IMR-90 (cell line): ENCODE measurements at regions not wholly inside any gene's neighbourhood (a gene's known extent, or its start where the extent isn't known, plus 50 kb on each side); places are given as distances from the start of the nearest gene placed in this dataset.

Experiments
- ATAC-seq: fragments of 200-7000 bp; cut with Tn5 transposase; 2 replicates; pipeline ENCODE4 v1.9.1; 2020; ENCODE audit warnings: low read depth, mild to moderate bottlenecking, moderate library complexity
- BruUV-seq: library from RNA; stranded (reverse); fragments of 400-500 nt; replicated peaks from 2 replicates; lab custom pipeline; 2021; lab: Mats Ljungman, UMichigan
- CTCF ChIA-PET: fragments of 300-600 bp; formaldehyde crosslinking; extraction: SDS; loops from one replicate; lab custom pipeline; 2021; ENCODE audit warnings: antibody characterized with exemption; lab: Yijun Ruan, JAX
- POLR2A ChIA-PET: fragments of 300-600 bp; sonication (Branson Sonifier 250); formaldehyde crosslinking; loops from one replicate; lab custom pipeline; 2022; ENCODE audit warnings: antibody characterized with exemption; ENCODE audit not compliant: unreplicated experiment; lab: Charles Lee
- DNase-seq: peaks from one replicate; pipeline ENCODE4 v3.0.0; 2013
- H2AFZ ChIP-seq: replicated peaks from 2 replicates; pipeline ENCODE3; 2013; ENCODE audit warnings: low read length, mild to moderate bottlenecking; ENCODE audit not compliant: poor library complexity
- H2AK5ac ChIP-seq: 2 replicates; pipeline ENCODE4 v1.6.1; 2013; ENCODE audit warnings: low read depth, low read length, inconsistent platforms
- H2AK9ac ChIP-seq: replicated peaks from 2 replicates; pipeline ENCODE3; 2013; ENCODE audit warnings: mild to moderate bottlenecking, low read depth, low read length, moderate library complexity; ENCODE audit not compliant: poor library complexity
- H2BK120ac ChIP-seq: 2 replicates; pipeline ENCODE4 v1.6.1; 2013; ENCODE audit warnings: low read depth, low read length, inconsistent platforms
- H2BK15ac ChIP-seq: 3 replicates; pipeline ENCODE4 v1.6.1; 2013; ENCODE audit warnings: low read depth, low read length, inconsistent platforms
- H2BK20ac ChIP-seq: 2 replicates; pipeline ENCODE4 v1.6.1; 2013; ENCODE audit warnings: low read depth, mild to moderate bottlenecking, inconsistent platforms, low read length, moderate library complexity
- H2BK5ac ChIP-seq: 2 replicates; pipeline ENCODE4 v1.6.1; 2013; ENCODE audit warnings: mild to moderate bottlenecking, low read depth, low read length, inconsistent platforms; ENCODE audit not compliant: poor library complexity, severe bottlenecking
- H3K14ac ChIP-seq: replicated peaks from 2 replicates; pipeline ENCODE4 v1.6.1; 2013; ENCODE audit warnings: low read depth, low read length, inconsistent platforms
- H3K18ac ChIP-seq: 2 replicates; pipeline ENCODE4 v1.6.1; 2013; ENCODE audit warnings: low read depth, low read length, control low read depth
- H3K23ac ChIP-seq: 2 replicates; pipeline ENCODE4 v1.6.1; 2013; ENCODE audit warnings: low read depth, low read length, inconsistent platforms
- H3K27ac ChIP-seq: 2 replicates; pipeline ENCODE4 v1.5.1; 2013; ENCODE audit warnings: mild to moderate bottlenecking, control low read depth, low read length; ENCODE audit not compliant: insufficient read depth
- H3K27me3 ChIP-seq: 2 replicates; pipeline ENCODE4 v1.6.1; 2013; ENCODE audit warnings: low read length; ENCODE audit not compliant: control insufficient read depth, insufficient read depth
- H3K36me3 ChIP-seq: 2 replicates; pipeline ENCODE4 v1.6.1; 2013; ENCODE audit warnings: low read length, mixed read lengths; ENCODE audit not compliant: control insufficient read depth, insufficient read depth
- H3K4ac ChIP-seq: 2 replicates; pipeline ENCODE4 v1.6.1; 2013; ENCODE audit warnings: low read depth, low read length, inconsistent platforms
- H3K4me1 ChIP-seq: 2 replicates; pipeline ENCODE4 v1.6.1; 2013; ENCODE audit warnings: low read length, mixed read lengths; ENCODE audit not compliant: control insufficient read depth, insufficient read depth
- H3K4me2 ChIP-seq: 2 replicates; pipeline ENCODE4 v1.6.1; 2013; ENCODE audit warnings: low read depth, mild to moderate bottlenecking, control low read depth, low read length, moderate library complexity
- H3K4me3 ChIP-seq: 2 replicates; pipeline ENCODE4 v1.5.1; 2013; ENCODE audit warnings: low read depth, mild to moderate bottlenecking, control low read depth, low read length, moderate library complexity; ENCODE audit not compliant: insufficient read depth
- H3K56ac ChIP-seq: 2 replicates; pipeline ENCODE4 v1.6.1; 2013; ENCODE audit warnings: low read length, inconsistent platforms; ENCODE audit not compliant: insufficient read depth; ENCODE audit errors: extremely low read depth
- H3K79me1 ChIP-seq, 2 experiments: 2 replicates each; pipeline ENCODE4 v1.6.1; 2013; ENCODE audit warnings: low read length in 2 of 2, inconsistent platforms in 1 of 2, low read depth in 1 of 2
- H3K9ac ChIP-seq: 2 replicates; pipeline ENCODE4 v1.6.1; 2013; ENCODE audit warnings: low read depth, low read length, control low read depth
- H3K9me1 ChIP-seq: 2 replicates; pipeline ENCODE4 v1.6.1; 2013; ENCODE audit warnings: low read length, inconsistent platforms; ENCODE audit not compliant: insufficient read depth
- H3K9me3 ChIP-seq: 2 replicates; pipeline ENCODE4 v1.6.1; 2013; ENCODE audit warnings: low read length; ENCODE audit not compliant: control insufficient read depth, insufficient read depth
- H4K20me1 ChIP-seq: 2 replicates; pipeline ENCODE4 v1.6.1; 2013; ENCODE audit warnings: low read length, inconsistent platforms; ENCODE audit not compliant: insufficient read depth
- H4K5ac ChIP-seq: 2 replicates; pipeline ENCODE4 v1.6.1; 2013; ENCODE audit warnings: mild to moderate bottlenecking, low read depth, low read length, control low read depth
- H4K8ac ChIP-seq, 2 experiments: 2 replicates each; pipeline ENCODE4 v1.6.1; 2013; ENCODE audit warnings: low read depth in 2 of 2, low read length in 2 of 2, control low read depth in 1 of 2, inconsistent platforms in 1 of 2
- H4K91ac ChIP-seq: 2 replicates; pipeline ENCODE4 v1.6.1; 2013; ENCODE audit warnings: low read depth, low read length, inconsistent platforms; ENCODE audit not compliant: insufficient read depth
- BHLHE40 ChIP-seq: fragments of 150-350 bp; IDR thresholded peaks from 2 replicates; pipeline ENCODE4 v1.6.1; 2016; ENCODE audit warnings: mild to moderate bottlenecking, low read depth, low read length
- CEBPB ChIP-seq: IDR thresholded peaks from 2 replicates; pipeline ENCODE4 v1.6.1; 2012; ENCODE audit warnings: low read depth, low read length, improper control_type of control experiment
- CTCF ChIP-seq: conservative IDR thresholded peaks from 2 replicates; pipeline ENCODE4 v1.5.1; 2012; ENCODE audit warnings: mild to moderate bottlenecking, low read depth, low read length, improper control_type of control experiment
- NFE2L2 ChIP-seq: fragments of 150-350 bp; IDR thresholded peaks from 2 replicates; pipeline ENCODE4 v1.6.1; 2016; ENCODE audit warnings: low read depth, mild to moderate bottlenecking, low read length
- RAD21 ChIP-seq: IDR thresholded peaks from 2 replicates; pipeline ENCODE4 v1.6.1; 2012; ENCODE audit warnings: low read length, improper control_type of control experiment
- RFX5 ChIP-seq: IDR thresholded peaks from 2 replicates; pipeline ENCODE4 v1.8.0; 2012; ENCODE audit warnings: low read depth, mild to moderate bottlenecking, low read length, moderate library complexity
- WGBS, 2 experiments: methylation state at CpG; one replicate each; pipeline versions ENCODE4 v1.1.5 to v1.1.7; 2013; ENCODE audit warnings: missing lambda C conversion rate in 2 of 2; ENCODE audit not compliant: insufficient read length in 1 of 2; ENCODE audit errors: extremely low coverage in 2 of 2; 5-methylcytosine and 5-hydroxymethylcytosine counted together
- dilution Hi-C: fragments of 300-500 bp; cut with HindIII; formaldehyde crosslinking; loops from one replicate; pipeline ENCODE4 v1.14.3; 2018; ENCODE audit warnings: low sequenced_read_pairs; ENCODE audit not compliant: unreplicated experiment
- in situ Hi-C: fragments of 300-500 bp; cut with MboI; formaldehyde crosslinking; loops from 3 replicates; pipeline ENCODE4 v1.14.3; 2019; ENCODE audit warnings: low sequenced_read_pairs, inconsistent platforms, mixed read lengths
- intact Hi-C: fragments of 100-400 bp; cut with micrococcal nuclease; formaldehyde crosslinking; loops from 2 replicates; pipeline ENCODE4 v1.10.0; 2022

DNA sequence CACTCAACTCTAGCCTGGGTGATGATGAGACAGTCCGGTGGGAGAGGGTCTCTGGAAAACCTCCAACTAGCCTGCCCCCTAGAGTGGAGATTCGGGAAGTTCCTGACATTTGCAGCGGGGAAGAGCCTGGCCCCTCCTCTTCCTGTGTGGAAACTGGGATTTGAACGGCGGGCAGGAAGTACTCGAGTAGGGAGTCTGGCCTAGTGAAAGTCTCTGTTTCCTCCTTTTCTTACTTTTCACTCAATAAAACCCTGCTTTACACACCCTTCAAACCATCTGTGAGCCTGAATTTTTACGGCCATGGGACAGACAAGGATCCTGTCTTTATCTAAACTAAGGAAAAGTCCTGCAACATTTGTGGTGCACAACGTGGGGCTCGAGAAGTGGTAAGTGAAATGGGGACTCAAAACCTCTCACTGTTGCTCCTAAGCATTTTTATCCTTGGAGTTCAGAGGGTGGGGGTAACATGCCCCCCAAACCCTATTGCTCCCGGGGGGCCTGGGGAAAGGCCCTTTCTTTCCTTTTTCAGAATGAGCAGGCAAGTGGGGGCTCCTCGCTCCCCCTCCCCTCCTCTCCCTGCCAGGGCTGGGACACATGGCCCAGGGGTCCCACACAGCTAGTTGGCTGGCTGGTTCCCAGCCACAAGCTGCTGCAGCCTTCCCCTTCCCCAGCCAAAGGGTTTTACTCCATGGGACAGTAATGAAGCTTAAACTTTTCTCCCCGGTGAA is 224.7 kb upstream of the GBE1 start:
- Histone ChIP-seq H3K27me3 (no peaks in the 10 kb centered on the region), H3K14ac (no peak overlapping the region), H2BK20ac (no peak overlapping the region), H2AFZ (no peak overlapping the region), H4K5ac (no peak overlapping the region), H4K91ac (no peak overlapping the region), H3K9me3 (no peaks in the 10 kb centered on the region), H2BK15ac (no peak overlapping the region), H2AK9ac (no peak overlapping the region), H3K23ac (no peak overlapping the region), H3K4ac (no peak overlapping the region), H2BK120ac (no peak overlapping the region), H3K9me1 (no peaks in the 10 kb centered on the region), H3K27ac (no peak overlapping the region), H2BK5ac (no peak overlapping the region), H4K8ac (no peak overlapping the region), H3K18ac (no peak overlapping the region), H3K4me3 (no peak overlapping the region), H3K4me2 (no peak overlapping the region), H3K56ac (no peak overlapping the region), H3K36me3 (no peaks in the 10 kb centered on the region), H2AK5ac (no peak overlapping the region), H4K20me1 (no peaks in the 10 kb centered on the region), H3K9ac (no peak overlapping the region), H3K4me1 (no peaks in the 10 kb centered on the region), H3K79me1 (no peaks in the 10 kb centered on the region)
- POLR2A ChIA-PET: no interaction called here
- in situ Hi-C loops (no loop called here), intact Hi-C loops (no loop called here), dilution Hi-C loops (no loop called here)
- no CpG with 5 or more reads among the region's 12 CpGs for WGBS, 2 experiments
- CTCF ChIA-PET: no interaction called here
- DNase-seq: no peak
- ATAC-seq: no peak
- BruUV-seq: no TSS peak
- TF ChIP-seq RAD21: no peak
- no peak for TF ChIP-seq CEBPB
- no peak for TF ChIP-seq NFE2L2
- no peak for TF ChIP-seq RFX5
- TF ChIP-seq BHLHE40: no peak
- TF ChIP-seq CTCF: no peak
